ENCODE measurements at regions not wholly inside any gene's neighbourhood (a gene's known extent, or its start where the extent isn't known, plus 50 kb on each side); places are given as distances from the start of the nearest gene placed in this dataset.

- Histone ChIP-seq H3K36me3 (no peaks in the 10 kb centered on the region), H3K4me1 (ENCODE audit: low read depth) (no peaks in the 10 kb centered on the region), H3K27me3 (no peaks in the 10 kb centered on the region), H3K27ac (no peak overlapping the region), H3K9me3 (ENCODE audit: low read depth) (no peaks in the 10 kb centered on the region), H3K4me3 (no peak overlapping the region)
- TF ChIP-seq CTCF (IDR thresholded peaks at IDR 0.05; ENCODE audit: low read depth, low read length) = no peak
- no peak for DNase-seq (ENCODE audit: low read depth in 1 of 2, low spot score in 1 of 2)
Measured at GRCh38 chr16:86672179-86672863, 94.0 kb downstream of the FOXL1 start.

GRCh38 chr16:86673090-86673955 lies 95.0 kb downstream of the FOXL1 start:
- Histone ChIP-seq H3K36me3 (no peaks in the 10 kb centered on the region), H3K4me3 (no peak overlapping the region), H3K9me3 (ENCODE audit: low read depth) (no peaks in the 10 kb centered on the region), H3K27me3 (no peaks in the 10 kb centered on the region), H3K4me1 (ENCODE audit: low read depth) (no peaks in the 10 kb centered on the region), H3K27ac (no peak overlapping the region)
- no peak for TF ChIP-seq CTCF (IDR thresholded peaks at IDR 0.05; ENCODE audit: low read depth, low read length)
- no peak for DNase-seq (ENCODE audit: low read depth in 1 of 2, low spot score in 1 of 2)

GRCh38 chr16:86673956-86674453 lies 95.7 kb downstream of the FOXL1 start:
- DNase-seq (ENCODE audit: low read depth in 1 of 2, low spot score in 1 of 2) = no peak
- Histone ChIP-seq H3K27ac (no peak overlapping the region), H3K4me3 (no peak overlapping the region), H3K27me3 (no peaks in the 10 kb centered on the region), H3K9me3 (ENCODE audit: low read depth) (no peaks in the 10 kb centered on the region), H3K36me3 (no peaks in the 10 kb centered on the region), H3K4me1 (ENCODE audit: low read depth) (no peaks in the 10 kb centered on the region)
- no peak for TF ChIP-seq CTCF (IDR thresholded peaks at IDR 0.05; ENCODE audit: low read depth, low read length)

GRCh38 chr16:86676254-86676670 lies 97.9 kb downstream of the FOXL1 start:
- no peak overlapping the region for H3K27ac ChIP-seq
- no peak for TF ChIP-seq CTCF (IDR thresholded peaks at IDR 0.05; ENCODE audit: low read depth, low read length)

GRCh38 chr16:86679490-86679889 lies 101.1 kb downstream of the FOXL1 start:
- no peak for DNase-seq (ENCODE audit: low read depth in 1 of 2, low spot score in 1 of 2)
- Histone ChIP-seq H3K27me3 (no peaks in the 10 kb centered on the region), H3K9me3 (ENCODE audit: low read depth) (no peaks in the 10 kb centered on the region), H3K4me3 (no peak overlapping the region), H3K27ac (no peak overlapping the region), H3K4me1 (ENCODE audit: low read depth) (no peaks in the 10 kb centered on the region), H3K36me3 (no peaks in the 10 kb centered on the region)
- TF ChIP-seq CTCF (IDR thresholded peaks at IDR 0.05; ENCODE audit: low read depth, low read length) = no peak

More at GRCh38 chr16:86676254-86676670, 97.9 kb downstream of the FOXL1 start:
- Histone ChIP-seq H3K9me3 (ENCODE audit: low read depth) (no peaks in the 10 kb centered on the region), H3K4me3 (no peak overlapping the region), H3K36me3 (no peaks in the 10 kb centered on the region), H3K4me1 (ENCODE audit: low read depth) (no peaks in the 10 kb centered on the region), H3K27me3 (no peaks in the 10 kb centered on the region)
- DNase-seq (ENCODE audit: low read depth in 1 of 2, low spot score in 1 of 2) = no peak

Measured in cardiac muscle cell (in vitro differentiated cells and primary cell).